Upper lobe of left lung (tissue), 6 donors: ENCODE measurements at regions not wholly inside any gene's neighbourhood (a gene's known extent, or its start where the extent isn't known, plus 50 kb on each side); places are given as distances from the start of the nearest gene placed in this dataset.

ENCODE experiments used
- ATAC-seq, 2 donors: fragments of 200-7000 bp; cut with Tn5 transposase; one replicate each; pipeline ENCODE4 v1.9.1; 2022; ENCODE audit warnings: mild to moderate bottlenecking in 2 of 2, moderate library complexity in 2 of 2; ENCODE audit not compliant: low FRiP score in 2 of 2
- DNase-seq, 2 donors: peaks; one replicate each; pipeline ENCODE4 v3.0.0-alpha.2; 2019 to 2020
- H3K27ac ChIP-seq, 4 donors: fragments of 200-600 bp; sonication (generic); one replicate each; pipeline ENCODE4 v1.5.1; 2016 to 2019
- H3K27me3 ChIP-seq, 4 donors: fragments of 200-600 bp; sonication (generic); one replicate each; pipeline ENCODE4 v1.5.1; 2017 to 2019
- H3K36me3 ChIP-seq, 4 donors: fragments of 200-600 bp; sonication (generic); one replicate each; pipeline ENCODE4 v1.5.1; 2016 to 2019
- H3K4me1 ChIP-seq, 4 donors: fragments of 200-600 bp; sonication (generic); one replicate each; pipeline ENCODE4 v1.5.1; 2018 to 2019
- H3K4me3 ChIP-seq, 4 donors: fragments of 200-600 bp; sonication (generic); one replicate each; pipeline ENCODE4 v1.5.1; 2017 to 2019; ENCODE audit warnings: mild to moderate bottlenecking in 2 of 4, moderate library complexity in 1 of 4
- H3K9me3 ChIP-seq, 4 donors: fragments of 200-600 bp; sonication (generic); one replicate each; pipeline ENCODE4 v1.5.1; 2018 to 2019
- CTCF ChIP-seq, 6 experiments: fragments of 450-650 bp in 4 of 6; fragments of 200-600 bp in 2 of 6; sonication (generic) in 2 of 6; IDR thresholded peaks; one replicate each; pipeline ENCODE4 v1.5.1; 2016 to 2019; ENCODE audit warnings: antibody characterized with exemption in 6 of 6
- EP300 ChIP-seq, 4 donors: sonication (generic); formaldehyde crosslinking; IDR thresholded peaks; one replicate each; pipeline ENCODE4 v1.5.1; 2017; ENCODE audit warnings: antibody characterized with exemption in 4 of 4, control low read depth in 2 of 4
- POLR2A ChIP-seq, 4 donors: fragments of 450-650 bp; IDR thresholded peaks; one replicate each; pipeline ENCODE4 v1.5.1; 2016 to 2017; ENCODE audit warnings: antibody characterized with exemption in 4 of 4, mild to moderate bottlenecking in 2 of 4
- POLR2AphosphoS5 ChIP-seq, 2 donors: sonication (generic); formaldehyde crosslinking; IDR thresholded peaks; one replicate each; pipeline ENCODE4 v1.5.1; 2017; ENCODE audit warnings: antibody characterized with exemption in 2 of 2
- WGBS, 2 donors: methylation state at CpG; one replicate each; pipeline ENCODE4 v1.1.5; 2017 to 2018; 5-methylcytosine and 5-hydroxymethylcytosine counted together
- donor health status: DM: no; HTN: no; CAD: no; lungs with moderate emphysema.
- donor health status: DM: no; HTN: yes; CAD: no; lungs with severe emphysema.

GRCh38 chr7:81433206-81433605 is 336.6 kb downstream of the HGF start:
- 89 to 90% methylated on average over 1 of the region's 1 CpG for WGBS, 2 donors
- Histone ChIP-seq H3K4me3 (no peak overlapping the region), H3K36me3 (no peaks in the 10 kb centered on the region), H3K27ac (no peak overlapping the region), H3K4me1 (no peaks in the 10 kb centered on the region), H3K9me3 (peaks cover 0 to 7% (median 0%) of the 10 kb centered on the region in 4 donors), H3K27me3 (no peaks in the 10 kb centered on the region)
- ATAC-seq = no peak
- DNase-seq = no peak
- no peak for TF ChIP-seq POLR2A (IDR thresholded peaks at IDR 0.05)
- no peak for TF ChIP-seq CTCF (IDR thresholded peaks at IDR 0.05)
- no peak for TF ChIP-seq POLR2AphosphoS5 (IDR thresholded peaks at IDR 0.05)
- TF ChIP-seq EP300 (IDR thresholded peaks at IDR 0.05) = no peak

GRCh38 chr7:81430761-81431160 is 339.1 kb downstream of the HGF start:
- TF ChIP-seq POLR2A (IDR thresholded peaks at IDR 0.05) (no peak), EP300 (IDR thresholded peaks at IDR 0.05) (no peak), CTCF (IDR thresholded peaks at IDR 0.05) (no peak), POLR2AphosphoS5 (IDR thresholded peaks at IDR 0.05) (no peak)
- H3K4me1 ChIP-seq = no peaks in the 10 kb centered on the region
- H3K9me3 ChIP-seq = no peaks in the 10 kb centered on the region
- DNase-seq (no peak), ATAC-seq (no peak)
- H3K27ac ChIP-seq = no peak overlapping the region
- WGBS, 2 donors = 65% methylated on average over 1 of the region's 1 CpG
- no peaks in the 10 kb centered on the region for H3K27me3 ChIP-seq
- no peaks in the 10 kb centered on the region for H3K36me3 ChIP-seq
- no peak overlapping the region for H3K4me3 ChIP-seq

- no peaks in the 10 kb centered on the region for H3K4me1 ChIP-seq
- H3K4me3 ChIP-seq = no peak overlapping the region
- ATAC-seq = no peak
- H3K36me3 ChIP-seq = no peaks in the 10 kb centered on the region
- DNase-seq = no peak
- no peaks in the 10 kb centered on the region for H3K27me3 ChIP-seq
- 86 to 91% methylated on average over 6 of the region's 6 CpGs for WGBS, 2 donors
- H3K27ac ChIP-seq = no peak overlapping the region
- H3K9me3 ChIP-seq = no peaks in the 10 kb centered on the region
- TF ChIP-seq POLR2A (IDR thresholded peaks at IDR 0.05) (no peak), CTCF (IDR thresholded peaks at IDR 0.05) (no peak), EP300 (IDR thresholded peaks at IDR 0.05) (no peak), POLR2AphosphoS5 (IDR thresholded peaks at IDR 0.05) (no peak)
These were observed 339.7 kb downstream of the HGF start for GRCh38 chr7:81430150-81430549.

- H3K4me1 ChIP-seq = no peaks in the 10 kb centered on the region
- no peaks in the 10 kb centered on the region for H3K9me3 ChIP-seq
- TF ChIP-seq POLR2AphosphoS5 (IDR thresholded peaks at IDR 0.05) = no peak
- no peak for TF ChIP-seq CTCF (IDR thresholded peaks at IDR 0.05)
- TF ChIP-seq EP300 (IDR thresholded peaks at IDR 0.05) = no peak
- TF ChIP-seq POLR2A (IDR thresholded peaks at IDR 0.05) = no peak
- 63 to 77% methylated on average over 2 of the region's 2 CpGs for WGBS, 2 donors
- ATAC-seq (no peak), DNase-seq (no peak)
- no peak overlapping the region for H3K27ac ChIP-seq
- no peaks in the 10 kb centered on the region for H3K36me3 ChIP-seq
- no peaks in the 10 kb centered on the region for H3K27me3 ChIP-seq
- no peak overlapping the region for H3K4me3 ChIP-seq
These were observed 342.4 kb downstream of the HGF start for GRCh38 chr7:81427461-81427860.

DNA sequence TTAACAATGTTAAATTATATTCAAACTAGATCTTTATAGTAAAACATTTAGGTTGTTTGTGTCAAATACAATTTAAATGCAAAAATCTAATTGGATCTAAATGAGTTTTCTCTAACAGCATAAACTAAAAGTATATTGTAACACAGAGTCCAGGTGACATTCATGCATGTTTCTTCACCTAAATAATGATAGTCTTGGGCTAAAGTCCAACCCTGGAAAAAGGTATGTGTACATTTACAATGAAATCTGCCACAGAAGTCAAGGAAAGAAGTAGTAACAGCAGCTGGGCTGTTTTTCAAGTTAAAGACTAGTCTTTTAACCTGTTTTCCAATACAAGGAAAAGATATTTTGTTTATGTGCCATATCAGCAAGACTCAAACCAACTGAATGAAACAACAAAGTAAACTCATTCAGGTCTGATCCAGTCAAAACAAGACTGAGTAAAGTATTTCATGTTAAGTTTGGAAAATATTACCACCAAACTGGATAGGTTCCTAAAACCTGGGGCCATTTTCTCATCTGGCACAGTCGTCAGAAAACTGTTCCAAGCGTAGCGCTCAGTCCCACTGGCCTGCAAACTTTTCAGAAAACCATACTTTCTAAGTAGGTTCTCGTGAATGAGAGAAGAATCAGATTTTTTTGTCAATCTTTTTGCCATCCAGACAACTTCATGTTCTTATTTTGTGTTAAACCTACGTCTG is 349.2 kb downstream of the HGF start:
- no peaks in the 10 kb centered on the region for H3K4me1 ChIP-seq
- 91 to 93% methylated on average over 5 of the region's 5 CpGs for WGBS, 2 donors
- H3K27ac ChIP-seq = no peak overlapping the region
- no peak for TF ChIP-seq CTCF (IDR thresholded peaks at IDR 0.05)
- TF ChIP-seq EP300 (IDR thresholded peaks at IDR 0.05) = no peak
- no peak overlapping the region for H3K4me3 ChIP-seq
- no peak for DNase-seq
- H3K9me3 ChIP-seq = no peaks in the 10 kb centered on the region
- H3K27me3 ChIP-seq = no peaks in the 10 kb centered on the region
- no peaks in the 10 kb centered on the region for H3K36me3 ChIP-seq
- ATAC-seq = no peak
